ENCODE measurements at regions not wholly inside any gene's neighbourhood (a gene's known extent, or its start where the extent isn't known, plus 50 kb on each side); places are given as distances from the start of the nearest gene placed in this dataset.

DNA sequence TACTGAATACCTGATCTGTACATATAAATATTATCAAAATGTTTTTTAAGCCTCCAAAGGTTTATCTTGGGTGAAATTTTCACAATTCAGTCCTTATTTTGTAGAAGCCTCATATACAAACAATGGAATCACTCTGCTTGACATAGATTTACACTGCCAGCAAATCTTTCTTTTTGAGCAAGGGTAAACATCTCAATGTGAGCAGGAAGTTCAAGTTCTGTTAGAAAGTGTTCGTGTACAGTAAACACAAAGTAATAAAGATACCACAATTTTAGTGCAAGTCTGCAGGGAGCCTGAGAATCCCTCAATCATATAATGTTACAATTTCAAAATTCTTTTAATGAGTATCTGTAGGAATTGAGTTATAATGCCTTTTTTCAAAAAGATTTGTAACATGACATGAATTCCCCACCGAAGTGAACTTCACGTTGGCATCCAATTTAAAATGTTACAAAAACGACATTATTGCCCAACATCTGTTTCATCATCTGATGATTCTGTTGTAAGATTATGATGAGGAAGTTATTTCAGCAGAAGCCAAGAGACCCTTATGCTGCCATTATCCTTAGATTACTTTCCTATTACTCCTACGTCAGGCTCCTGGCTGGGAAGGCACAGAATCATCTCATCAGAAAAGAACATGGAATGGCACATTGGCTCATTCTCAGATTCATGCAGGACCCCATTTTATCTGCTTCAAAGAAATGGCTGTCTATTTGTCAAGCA, 283.9 kb upstream of the ACVR2A start:
- H3K27ac ChIP-seq = no peak overlapping the region
- no peaks in the 10 kb centered on the region for H3K4me1 ChIP-seq
- WGBS, 2 donors = 69 to 72% methylated on average over 5 of the region's 5 CpGs
- TF ChIP-seq POLR2A (IDR thresholded peaks at IDR 0.05) = no peak
- TF ChIP-seq CTCF (IDR thresholded peaks at IDR 0.05) = no peak
- intact Hi-C loops (cut with DNase I) = no loop called here
- no peak for DNase-seq
- H3K27me3 ChIP-seq = no peaks in the 10 kb centered on the region
- H3K4me3 ChIP-seq (replicated peaks in 1 of 3) = no peak overlapping the region
- no peaks in the 10 kb centered on the region for H3K9me3 ChIP-seq
- no peaks in the 10 kb centered on the region for H3K36me3 ChIP-seq

- TF ChIP-seq CTCF (IDR thresholded peaks at IDR 0.05) = no peak
- no peak for TF ChIP-seq POLR2A (IDR thresholded peaks at IDR 0.05)
- H3K9me3 ChIP-seq = no peaks in the 10 kb centered on the region
- H3K27me3 ChIP-seq = no peaks in the 10 kb centered on the region
- DNase-seq = no peak
- no peaks in the 10 kb centered on the region for H3K36me3 ChIP-seq
- no peak overlapping the region for H3K4me3 ChIP-seq (replicated peaks in 1 of 3)
- no peaks in the 10 kb centered on the region for H3K4me1 ChIP-seq
- WGBS, 2 donors = 95 to 96% methylated on average over 4 of the region's 4 CpGs
- no peak overlapping the region for H3K27ac ChIP-seq
- intact Hi-C loops (cut with DNase I) = no loop called here
These were observed 285.6 kb upstream of the ACVR2A start for GRCh38 chr2:147559070-147559725.

DNA sequence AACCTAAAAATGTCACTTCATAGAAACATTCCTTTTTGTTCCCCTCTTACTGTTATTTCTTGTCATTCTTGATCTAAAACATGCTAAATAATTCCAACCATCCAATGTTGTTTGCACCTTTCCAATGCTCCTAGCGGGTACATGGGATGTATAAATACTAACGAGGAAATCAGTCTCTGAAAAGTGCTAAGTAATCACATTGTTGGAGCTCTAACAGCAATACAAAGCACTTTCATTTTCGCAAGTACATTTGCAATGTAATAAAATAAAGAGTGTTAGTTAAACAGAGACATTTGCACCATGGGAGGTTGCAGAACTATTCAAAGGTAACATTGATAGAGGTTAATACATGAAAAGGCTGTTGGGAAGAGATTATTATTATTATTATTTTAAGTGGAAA, 286.2 kb upstream of the ACVR2A start:
- Histone ChIP-seq H3K27me3 (no peaks in the 10 kb centered on the region), H3K27ac (no peak overlapping the region), H3K9me3 (no peaks in the 10 kb centered on the region), H3K4me3 (replicated peaks in 1 of 3) (no peak overlapping the region), H3K36me3 (no peaks in the 10 kb centered on the region), H3K4me1 (no peaks in the 10 kb centered on the region)
- TF ChIP-seq CTCF (IDR thresholded peaks at IDR 0.05) (no peak), POLR2A (IDR thresholded peaks at IDR 0.05) (no peak)
- DNase-seq = no peak
- intact Hi-C loops (cut with DNase I) = no loop called here
- 84 to 88% methylated on average over 3 of the region's 3 CpGs for WGBS, 2 donors

DNA sequence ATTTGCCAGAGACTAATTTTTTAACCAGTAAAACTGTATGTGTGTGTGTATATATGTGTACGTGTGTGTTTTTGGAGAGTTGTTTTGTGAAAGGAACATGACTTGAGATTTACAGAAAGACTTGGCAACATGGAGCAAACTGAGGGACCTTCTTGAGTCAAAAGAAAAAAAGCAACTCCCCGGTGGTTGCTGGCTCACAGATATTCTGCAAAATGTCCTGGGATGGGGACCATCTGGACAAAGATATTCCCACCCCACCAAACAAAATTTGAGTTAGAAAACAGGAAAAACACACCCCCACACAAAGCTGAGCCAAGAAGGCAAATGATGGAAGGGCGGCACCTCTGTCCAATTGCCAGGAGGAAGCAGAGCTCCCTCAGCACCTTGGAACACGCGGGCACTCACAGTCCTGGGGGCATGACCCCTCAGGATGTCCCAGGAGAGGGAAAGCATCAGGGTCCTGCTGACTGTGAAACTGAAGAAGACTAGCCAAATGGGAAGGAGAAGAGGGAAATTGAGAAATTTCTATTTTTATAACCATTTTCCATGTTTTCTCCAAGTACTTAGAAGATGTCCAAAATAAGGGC, 290.2 kb upstream of the ACVR2A start:
- intact Hi-C loops (cut with DNase I) = no loop called here
- Histone ChIP-seq H3K4me1 (no peaks in the 10 kb centered on the region), H3K4me3 (replicated peaks in 1 of 3) (no peak overlapping the region), H3K27ac (no peak overlapping the region), H3K27me3 (no peaks in the 10 kb centered on the region), H3K9me3 (no peaks in the 10 kb centered on the region), H3K36me3 (no peaks in the 10 kb centered on the region)
- 66 to 71% methylated on average over 5 of the region's 5 CpGs for WGBS, 2 donors
- peak; percentile 3 for DNase-seq
- TF ChIP-seq CTCF (IDR thresholded peaks at IDR 0.05) = no peak
- no peak for TF ChIP-seq POLR2A (IDR thresholded peaks at IDR 0.05)

DNA sequence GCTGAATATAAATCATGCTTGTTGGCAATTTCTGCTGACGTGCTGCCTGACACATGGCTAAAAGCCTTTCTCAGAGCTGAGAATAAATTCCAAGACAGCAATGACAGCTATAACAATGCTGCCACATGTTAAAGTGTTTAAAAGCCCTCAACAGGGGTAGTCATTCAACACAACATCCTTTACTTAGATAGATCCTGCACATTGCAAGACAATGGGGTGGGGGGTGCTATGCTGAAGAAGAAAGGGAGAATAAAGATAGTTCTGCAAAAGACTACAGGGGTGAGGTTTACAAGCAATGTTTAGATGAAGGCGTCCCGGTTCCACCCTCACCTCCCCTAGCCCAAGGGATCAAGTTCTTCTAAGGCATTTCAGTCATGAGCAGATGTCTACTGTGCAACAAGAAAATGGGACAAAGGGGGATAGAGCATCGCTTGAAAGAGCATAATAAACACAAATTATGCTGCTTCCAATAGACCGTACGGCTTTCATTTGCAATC, 291.0 kb upstream of the ACVR2A start:
- intact Hi-C loops (cut with DNase I) = no loop called here
- Histone ChIP-seq H3K4me1 (no peaks in the 10 kb centered on the region), H3K4me3 (replicated peaks in 1 of 3) (no peak overlapping the region), H3K36me3 (no peaks in the 10 kb centered on the region), H3K9me3 (no peaks in the 10 kb centered on the region), H3K27me3 (no peaks in the 10 kb centered on the region), H3K27ac (no peak overlapping the region)
- TF ChIP-seq POLR2A (IDR thresholded peaks at IDR 0.05) (no peak), CTCF (IDR thresholded peaks at IDR 0.05) (no peak)
- DNase-seq = no peak
- 72 to 83% methylated on average over 6 of the region's 6 CpGs for WGBS, 2 donors
